ENCODE measurements at regions not wholly inside any gene's neighbourhood (a gene's known extent, or its start where the extent isn't known, plus 50 kb on each side); places are given as distances from the start of the nearest gene placed in this dataset.

DNA sequence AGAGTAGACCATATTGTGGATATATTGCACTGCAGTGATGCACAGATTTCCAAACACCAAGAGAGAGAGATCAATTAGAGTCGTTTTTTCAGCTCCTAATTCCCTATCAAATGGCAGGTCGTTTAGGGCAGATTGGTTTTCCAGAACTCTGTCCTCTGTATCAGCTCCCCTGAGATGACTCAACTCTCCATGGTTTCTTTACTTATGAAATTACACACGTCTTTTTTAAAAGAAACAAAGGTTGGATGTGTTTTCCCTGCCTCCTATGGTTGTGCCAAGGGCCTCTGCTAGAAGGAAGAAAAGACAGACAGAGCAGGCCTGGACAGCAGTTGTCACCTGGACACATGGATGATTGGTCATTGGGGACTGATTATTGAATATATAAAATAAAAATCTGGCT, 478.1 kb upstream of the NBEA start:
- no peak for DNase-seq (ENCODE audit: low read depth in 2 of 2)

DNA sequence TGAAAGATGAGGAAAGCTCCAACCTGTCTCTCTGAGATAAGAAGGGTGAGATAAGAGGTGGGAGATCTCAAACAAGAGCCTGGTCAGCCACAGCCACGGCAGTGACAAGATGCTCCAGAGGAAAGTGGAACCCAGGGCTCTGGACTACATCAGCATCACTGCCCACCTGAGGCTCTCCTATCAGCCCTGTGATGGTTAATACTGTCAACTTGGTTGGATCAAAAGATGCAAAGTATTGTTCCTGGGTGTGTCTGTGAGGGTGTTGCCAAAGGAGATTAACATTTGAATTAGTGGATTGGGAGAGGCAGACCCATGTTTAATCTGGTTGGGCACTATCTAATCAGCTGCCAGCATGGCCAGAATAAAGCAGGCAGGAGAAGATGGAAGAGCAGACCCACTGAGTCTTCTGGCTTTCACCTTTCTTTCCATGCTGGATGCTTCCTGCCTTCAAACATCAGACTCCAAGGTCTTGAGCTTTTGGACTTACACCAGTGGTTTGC, 476.6 kb upstream of the NBEA start:
- no peak for DNase-seq (ENCODE audit: low read depth in 2 of 2)

DNA sequence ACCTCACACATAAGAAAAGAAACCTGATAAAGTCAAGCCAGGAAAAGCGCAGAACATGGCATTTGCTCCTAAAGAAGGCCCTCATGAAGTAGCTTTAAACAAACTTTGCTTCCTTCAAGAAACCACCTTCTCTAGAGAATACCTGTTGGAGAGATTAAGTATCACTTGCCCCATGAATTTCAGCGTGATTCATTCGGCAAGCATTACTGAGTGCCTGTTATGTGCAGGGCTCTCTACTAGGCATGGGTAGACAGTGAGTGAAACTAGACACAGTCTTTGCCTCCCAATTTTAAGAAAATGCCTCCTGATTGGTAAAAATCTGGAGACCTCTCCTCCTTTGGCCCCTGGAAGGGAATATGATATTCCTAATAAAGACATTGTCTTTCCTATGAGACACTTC, 475.8 kb upstream of the NBEA start:
- DNase-seq (ENCODE audit: low read depth in 2 of 2): no peak

DNA sequence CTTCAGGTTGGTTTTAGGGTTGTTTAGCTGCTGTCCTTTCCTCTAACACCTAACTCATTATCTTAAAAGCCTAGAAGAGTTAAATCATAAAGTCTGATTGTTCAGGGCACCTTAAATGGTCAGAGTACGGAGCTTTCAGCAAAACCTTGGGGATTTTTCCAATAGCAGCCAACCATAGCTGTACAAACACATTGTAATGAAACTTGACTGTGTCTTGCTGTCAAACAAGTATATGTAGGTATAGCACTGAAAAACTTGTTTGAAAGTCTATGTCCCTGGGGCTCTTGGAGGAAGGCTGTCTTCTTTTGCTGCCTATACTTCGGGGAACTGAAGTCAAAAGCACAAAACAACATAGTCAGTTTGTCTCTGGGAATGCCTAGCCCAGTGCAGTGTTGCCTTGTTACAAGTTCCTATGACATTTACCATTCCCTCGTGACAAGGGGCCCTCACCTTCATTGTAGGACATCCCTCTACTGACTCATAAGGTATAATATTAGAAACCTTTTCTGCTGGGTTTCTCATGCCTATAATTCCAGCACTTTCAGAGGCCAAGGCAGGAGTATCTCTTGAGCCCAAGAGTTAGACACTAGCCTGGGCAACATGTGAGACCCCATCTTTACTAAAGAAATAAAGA, 474.5 kb upstream of the NBEA start:
- DNase-seq (ENCODE audit: low read depth in 2 of 2): no peak

DNA sequence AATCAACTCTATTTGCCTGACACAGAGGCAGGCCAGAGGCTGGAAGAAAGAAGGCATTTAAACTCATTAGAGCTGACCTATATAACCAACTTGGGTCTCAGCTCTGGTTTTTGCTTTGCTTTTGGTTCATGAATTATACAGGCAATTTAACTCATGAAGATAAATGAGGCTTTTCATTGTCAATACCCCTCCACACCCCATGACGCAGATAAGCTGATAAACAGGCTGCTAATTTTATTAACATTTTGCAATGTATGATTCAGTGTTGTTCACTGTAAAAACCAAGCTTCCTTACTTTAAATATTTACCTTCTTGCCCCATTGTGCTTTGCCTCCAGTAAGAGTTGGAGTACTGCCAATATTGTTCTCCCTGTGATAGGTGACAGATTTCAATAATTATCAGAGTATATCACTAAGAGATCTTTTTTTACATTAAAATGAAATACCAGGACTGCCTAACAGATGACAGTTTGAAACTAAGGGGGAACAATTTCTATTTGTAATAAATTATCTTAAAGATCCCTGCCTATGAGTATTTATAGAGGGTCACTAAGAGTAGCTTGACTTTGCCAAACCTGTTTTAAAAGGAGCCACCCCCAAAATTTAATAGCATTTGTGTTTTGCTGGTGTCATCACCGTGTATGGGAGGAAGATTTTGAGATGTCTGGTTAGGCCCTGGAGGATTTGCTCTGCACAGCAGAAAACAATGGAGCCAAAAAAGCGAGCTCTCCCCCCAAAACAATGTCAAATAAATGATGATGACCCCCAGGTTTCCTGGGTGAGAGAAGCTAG, 472.7 kb upstream of the NBEA start:
- no peak for DNase-seq (ENCODE audit: low read depth in 2 of 2)

DNA sequence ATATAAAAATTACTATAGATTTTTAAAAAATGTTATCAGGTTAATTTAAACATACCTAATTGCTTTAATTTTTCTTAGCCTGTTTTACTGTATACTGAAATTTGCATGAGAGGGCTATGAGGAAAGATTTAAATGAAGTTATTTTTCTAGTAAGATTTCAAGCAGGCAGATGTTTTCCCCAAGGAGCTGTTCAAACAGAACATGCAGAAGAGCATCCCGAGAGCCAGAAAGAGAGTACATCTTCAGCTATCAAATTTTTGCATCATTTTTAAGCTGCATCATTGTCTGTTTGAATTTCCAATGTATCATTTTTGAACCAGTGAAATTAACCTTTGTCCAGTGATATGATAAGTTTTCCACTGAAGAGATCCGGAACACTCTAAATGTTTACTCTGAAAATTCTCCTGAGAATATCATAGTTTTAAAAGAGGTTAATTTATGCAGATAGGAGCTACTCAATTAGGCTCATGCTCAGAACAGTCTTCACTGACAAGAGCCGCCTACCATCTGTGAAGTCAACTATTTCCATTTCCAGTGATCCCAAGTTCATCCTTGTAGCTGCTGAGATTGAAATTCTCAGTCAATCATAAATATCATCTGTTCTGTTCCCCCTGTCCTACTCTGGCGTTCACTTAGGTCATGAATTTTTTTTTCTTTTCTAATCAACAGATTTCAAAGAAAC, 467.7 kb upstream of the NBEA start:
- no peak for DNase-seq (ENCODE audit: low read depth in 2 of 2)

DNA sequence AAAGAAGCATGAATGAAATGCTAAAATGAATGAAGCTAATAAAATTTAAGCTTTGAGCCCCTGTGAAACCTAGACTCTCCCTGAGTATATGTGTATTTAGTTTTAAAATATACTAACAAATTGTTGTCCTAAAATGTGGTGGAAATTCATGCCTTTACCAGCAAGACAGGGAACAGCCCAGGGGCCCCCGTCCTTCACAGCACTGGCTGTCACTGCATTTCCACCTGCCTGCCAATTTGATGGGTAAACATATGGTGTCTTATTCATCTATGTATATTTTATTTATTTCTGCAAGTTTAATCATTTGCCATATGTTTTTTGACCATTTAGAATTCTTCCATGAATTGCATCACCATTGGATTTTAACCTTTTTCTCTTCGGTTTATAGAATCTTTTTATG, 463.7 kb upstream of the NBEA start:
- no peak for DNase-seq (ENCODE audit: low read depth in 2 of 2)

DNA sequence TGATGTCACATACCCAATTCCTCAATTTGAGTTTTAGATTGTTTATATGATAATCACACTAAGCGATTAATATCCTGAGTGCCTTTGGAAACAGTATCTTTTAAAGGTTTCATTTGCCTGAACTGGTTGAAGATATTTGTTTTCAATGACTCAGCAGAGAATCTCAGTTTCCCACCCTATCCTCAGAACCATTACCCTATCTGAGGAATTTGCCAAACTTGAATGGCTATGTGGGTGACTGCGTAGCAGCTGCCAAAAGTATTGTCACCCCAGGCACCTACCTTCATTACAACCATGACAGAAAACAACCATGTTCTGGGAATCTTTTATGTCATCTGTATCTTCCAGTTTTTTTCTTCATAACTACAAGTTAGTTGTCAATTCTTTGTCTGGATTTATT, 440.1 kb upstream of the NBEA start:
- DNase-seq (ENCODE audit: low read depth in 2 of 2): no peak

DNA sequence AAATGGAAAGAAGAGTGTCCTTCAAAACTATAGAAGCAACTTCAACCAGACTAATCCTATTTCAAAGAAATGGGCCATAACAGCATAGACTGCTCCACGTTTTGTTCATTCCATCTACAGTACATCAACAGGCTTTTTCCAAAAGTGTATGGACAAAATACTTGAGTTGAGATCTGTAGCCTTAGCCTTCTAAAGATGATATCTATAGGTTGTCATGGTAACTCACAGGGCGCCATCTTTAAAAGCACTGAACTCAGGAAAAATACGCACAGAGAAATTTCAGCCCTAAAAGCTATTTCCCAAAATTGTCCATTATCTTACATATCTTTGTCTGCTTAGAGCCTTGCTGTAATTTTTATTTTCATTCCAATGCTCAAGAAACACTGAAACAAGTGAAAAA, 439.4 kb upstream of the NBEA start:
- no peak for DNase-seq (ENCODE audit: low read depth in 2 of 2)

DNA sequence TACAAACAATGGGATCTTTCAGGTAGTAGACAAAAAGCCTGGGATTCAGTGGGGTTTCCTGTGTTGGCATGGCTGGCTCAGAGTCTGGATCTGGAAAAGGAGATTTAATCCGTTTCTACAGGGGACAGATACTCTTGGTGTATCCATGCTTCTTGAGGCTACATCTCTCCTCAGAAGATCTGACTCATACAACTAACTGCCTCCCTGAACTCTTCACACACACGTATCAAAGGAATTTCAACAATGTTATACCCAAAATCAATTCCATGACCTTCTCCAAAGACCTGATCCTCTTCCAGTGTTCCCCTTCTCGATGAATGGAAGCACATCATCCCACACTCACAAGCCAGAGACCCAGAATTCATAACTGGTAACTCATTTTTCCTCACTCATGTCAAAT, 435.3 kb upstream of the NBEA start:
- no peak for DNase-seq (ENCODE audit: low read depth in 2 of 2)

DNA sequence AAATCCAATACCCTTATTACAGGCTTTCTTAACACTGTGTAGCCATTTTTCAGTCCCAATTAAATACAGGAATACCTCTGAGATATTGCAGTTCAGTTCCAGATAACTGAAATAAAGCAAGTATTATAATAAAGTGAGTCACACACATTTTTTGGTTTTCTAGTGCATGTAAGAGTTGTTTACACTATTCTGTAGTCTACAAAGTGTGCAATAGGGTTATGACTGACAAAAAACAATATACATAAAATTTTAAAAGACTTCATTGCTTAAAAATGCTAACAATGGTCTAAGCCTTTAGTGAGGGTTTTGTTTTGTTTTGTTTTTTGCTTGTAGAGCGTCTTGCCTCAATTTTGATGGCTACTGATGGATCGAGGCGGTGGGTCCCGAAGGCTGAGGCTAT, 434.4 kb upstream of the NBEA start:
- DNase-seq (ENCODE audit: low read depth in 2 of 2): no peak

DNA sequence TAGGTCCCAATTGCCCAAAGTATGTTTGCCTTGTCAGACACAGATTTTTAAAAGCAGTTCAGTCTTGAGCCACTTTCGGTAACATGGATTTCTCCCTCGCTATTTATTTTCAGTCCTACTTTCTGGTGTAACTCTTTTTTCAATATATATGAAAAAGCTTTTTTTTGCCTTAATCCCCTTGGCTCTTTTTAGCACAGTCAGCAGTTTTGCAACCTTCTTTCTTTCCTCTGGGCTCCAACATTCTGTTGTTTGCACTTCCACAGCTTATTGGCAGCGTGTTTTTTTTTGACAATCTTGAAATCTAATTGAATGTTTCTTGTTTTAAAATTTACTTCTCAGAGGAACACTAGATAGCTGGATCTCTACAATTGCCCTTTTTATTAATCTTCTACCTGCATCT, 429.3 kb upstream of the NBEA start:
- no peak for DNase-seq (ENCODE audit: low read depth in 2 of 2)

DNA sequence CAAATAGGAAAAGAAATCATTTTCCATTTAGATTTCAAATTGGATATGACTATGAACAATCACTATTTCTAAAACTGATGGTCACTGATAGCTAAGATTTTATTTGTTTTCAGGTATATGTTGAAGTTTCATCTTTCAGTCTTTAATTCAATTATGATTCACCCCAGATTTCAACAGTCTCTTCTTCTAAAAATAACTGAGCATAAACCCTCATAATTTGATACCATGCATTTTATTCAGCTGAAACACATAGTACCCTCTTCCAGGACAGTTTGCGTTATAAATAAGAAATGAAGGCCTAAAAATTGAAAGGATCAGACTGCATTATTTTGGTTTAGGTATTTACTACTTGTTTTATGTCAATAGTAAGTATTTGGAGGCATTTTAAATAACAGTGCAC, 428.5 kb upstream of the NBEA start:
- DNase-seq (ENCODE audit: low read depth in 2 of 2): no peak

DNA sequence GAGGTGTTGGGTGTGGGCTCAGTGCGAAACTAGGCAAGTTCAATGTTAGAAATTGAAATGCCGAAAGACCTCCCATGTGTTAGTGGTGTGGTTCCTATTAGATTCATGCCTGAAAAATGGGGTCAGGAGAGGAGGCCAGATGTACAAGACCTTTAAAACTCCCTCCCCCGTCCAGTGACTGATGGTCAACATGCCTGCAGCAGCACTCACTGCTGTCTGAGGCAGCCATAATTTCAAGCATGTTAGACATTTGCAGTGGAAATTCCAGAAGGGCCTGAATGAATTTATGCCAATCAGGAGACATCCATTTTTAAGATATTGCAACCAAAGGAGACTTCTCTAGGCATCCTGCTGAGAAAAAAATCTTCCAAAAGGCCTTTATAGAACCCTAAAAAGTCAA, 426.9 kb upstream of the NBEA start:
- DNase-seq (ENCODE audit: low read depth in 2 of 2): no peak

DNA sequence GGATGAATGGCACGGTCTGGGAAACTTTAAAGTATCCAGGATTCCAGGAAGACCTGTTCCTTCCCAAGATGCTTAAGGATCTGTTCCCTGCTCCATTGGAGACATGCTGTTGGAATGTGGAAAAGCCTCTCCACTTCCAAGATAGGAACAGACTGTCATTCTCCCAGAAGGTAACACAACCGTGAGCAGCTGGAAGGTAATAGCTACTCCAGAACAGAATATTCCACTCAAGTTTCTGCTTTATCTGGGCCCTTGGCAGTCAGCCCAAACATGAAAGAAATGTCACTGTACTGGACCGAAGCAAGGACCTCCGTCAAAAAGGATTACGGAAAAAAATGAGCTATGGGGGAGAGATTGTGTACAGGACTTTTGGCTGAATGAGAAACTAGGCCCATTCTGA, 420.9 kb upstream of the NBEA start:
- no peak for DNase-seq (ENCODE audit: low read depth in 2 of 2)

DNA sequence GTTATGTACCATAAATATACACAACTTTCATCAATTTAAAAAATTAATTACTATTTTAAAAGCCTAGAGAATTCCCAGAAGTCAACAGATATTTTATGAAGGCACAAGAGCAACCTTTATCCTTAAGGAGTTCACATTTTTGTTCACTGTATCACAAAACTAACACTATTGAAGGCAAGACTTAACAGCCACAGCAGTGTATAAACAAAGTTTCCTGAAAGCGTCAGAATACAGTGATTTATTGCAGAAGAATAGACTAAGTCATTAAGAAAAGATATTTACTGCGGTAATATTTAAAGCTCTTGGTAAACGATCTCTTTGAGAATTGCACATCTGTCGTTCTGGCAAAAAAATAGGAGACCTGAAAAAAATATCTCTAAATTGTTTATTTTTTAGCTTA, 419.3 kb upstream of the NBEA start:
- DNase-seq (ENCODE audit: low read depth in 2 of 2): no peak

DNA sequence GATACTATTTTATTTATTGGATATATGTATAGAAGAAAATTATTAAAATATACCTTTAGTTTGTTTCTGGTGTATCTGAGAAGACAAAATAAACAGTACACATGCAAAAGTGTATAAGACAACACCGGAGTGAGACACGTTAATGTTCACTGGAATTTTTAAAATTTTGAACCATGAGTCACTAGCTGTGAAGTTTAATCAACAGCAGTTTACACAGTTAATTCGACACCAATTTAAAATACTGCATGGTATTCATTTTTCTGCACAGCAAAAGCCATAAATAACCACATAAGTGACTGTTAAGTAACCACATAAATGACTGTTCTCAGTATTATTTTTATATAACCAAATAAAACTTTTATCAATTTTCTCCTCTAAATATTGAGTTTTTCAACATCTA, 418.7 kb upstream of the NBEA start:
- DNase-seq (ENCODE audit: low read depth in 2 of 2): no peak

DNA sequence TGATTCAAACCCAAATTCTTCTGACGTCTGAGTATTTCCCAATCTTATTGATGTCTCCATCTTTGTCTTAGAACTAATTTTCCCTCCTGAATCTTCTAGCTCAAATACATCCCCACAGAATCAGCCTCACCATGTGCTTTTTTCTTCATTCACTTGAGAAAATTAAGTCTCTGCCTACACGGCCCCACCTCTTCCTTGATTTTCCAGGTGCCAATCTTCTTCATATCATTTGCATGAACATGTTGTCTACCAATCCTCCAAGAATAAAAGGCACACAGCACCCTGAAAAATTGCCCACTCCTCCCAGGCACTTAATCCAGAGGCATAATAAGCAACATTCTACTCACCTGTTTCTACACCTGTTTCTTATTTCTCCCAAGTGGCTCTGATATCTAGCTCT, 408.1 kb upstream of the NBEA start:
- no peak for DNase-seq (ENCODE audit: low read depth in 2 of 2)

DNA sequence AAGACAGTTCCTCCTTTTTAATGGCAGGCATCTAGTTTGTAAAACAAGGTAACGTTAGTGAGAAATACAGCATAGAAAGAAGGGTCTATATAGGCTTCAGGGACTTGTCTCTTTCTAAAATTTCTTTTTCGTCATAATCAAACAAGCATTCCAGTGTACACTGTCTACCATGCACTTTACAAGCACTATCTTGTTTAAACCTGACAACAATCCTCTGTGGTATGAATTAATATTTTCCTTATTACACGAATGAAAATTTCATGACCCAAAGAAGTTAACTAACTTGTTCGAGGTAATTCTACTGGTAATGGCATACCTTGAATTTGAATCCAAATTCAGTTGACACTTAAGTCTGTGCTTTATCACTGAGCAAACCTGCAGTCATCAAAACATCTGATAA, 399.7 kb upstream of the NBEA start:
- no peak for DNase-seq (ENCODE audit: low read depth in 2 of 2)

DNA sequence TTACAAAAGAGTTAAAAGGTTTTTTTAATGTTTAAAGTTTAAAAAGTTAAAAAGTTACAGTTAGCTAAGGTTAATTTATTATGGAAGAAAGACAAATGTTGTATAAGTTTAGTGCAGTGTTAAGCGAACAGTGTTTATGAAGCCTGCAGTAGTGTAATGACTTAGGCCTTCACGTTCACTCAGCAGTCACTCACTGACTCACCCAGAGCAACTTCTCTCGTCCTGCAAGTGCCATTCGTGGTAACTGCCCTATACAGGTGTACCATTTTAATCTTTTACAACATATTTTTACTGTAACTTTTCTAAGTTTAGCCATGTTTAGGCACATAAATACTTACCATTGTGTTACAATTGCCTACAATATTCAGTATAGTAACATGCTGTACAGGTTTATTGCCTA, 398.2 kb upstream of the NBEA start:
- no peak for DNase-seq (ENCODE audit: low read depth in 2 of 2)

DNA sequence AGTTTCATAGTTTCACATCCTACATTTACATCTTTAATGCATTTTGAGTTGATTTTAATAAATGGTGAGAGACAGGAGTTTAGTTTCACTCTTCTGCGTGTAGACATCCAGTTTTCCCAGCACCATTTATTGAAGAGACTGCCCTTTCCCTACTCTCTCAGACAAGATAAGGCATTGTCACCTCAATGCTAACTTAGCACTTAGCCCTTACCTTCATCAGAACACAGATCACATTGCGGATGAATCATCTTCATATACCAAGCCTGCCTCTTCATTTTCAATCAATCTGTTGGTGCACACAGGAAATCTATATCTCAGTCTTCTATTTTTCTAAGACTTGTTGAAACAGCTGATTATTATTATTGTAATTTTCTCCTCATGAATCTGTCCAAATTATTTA, 396.6 kb upstream of the NBEA start:
- DNase-seq (ENCODE audit: low read depth in 2 of 2): no peak

DNA sequence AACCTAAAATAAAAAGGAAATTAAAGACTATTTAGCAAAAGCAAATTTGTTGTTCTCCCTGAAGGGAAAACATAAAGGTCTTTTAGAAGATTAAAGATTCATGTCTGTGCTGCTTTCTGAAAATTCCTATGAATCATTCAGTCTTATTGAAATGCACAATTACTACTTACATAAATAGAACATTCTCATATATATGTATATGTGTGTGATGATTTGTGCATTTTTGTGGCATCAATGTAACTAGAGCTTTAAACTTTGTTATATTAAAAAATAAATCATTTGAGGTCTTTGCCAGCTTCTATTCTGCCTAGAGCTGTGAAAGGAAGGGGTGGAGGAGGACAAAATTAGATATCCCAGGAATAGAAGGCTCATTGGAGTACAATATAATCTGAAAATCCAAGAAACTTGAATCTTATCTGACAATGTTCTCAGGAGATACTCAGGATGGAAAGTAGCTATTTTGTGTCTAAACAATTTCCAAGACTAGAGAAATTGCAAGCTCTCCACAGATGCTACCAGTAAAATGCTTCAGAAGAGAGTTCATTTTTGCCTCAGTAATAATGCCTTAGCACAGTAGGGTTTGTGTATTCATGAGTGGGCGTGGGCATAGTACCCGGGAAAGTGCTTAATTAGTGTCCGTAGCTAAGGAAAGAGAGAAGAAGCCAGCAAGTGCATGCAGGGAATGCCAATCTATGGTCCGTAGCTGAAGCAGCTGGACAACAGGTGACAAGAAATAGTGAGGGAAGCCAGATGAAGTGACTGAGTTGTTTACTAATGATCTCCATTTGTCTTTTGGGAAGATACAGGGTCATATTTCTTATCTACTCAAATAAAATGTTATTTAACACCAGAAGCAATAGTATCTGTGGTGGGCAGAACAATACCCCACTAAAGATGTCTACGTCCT, 395.5 kb upstream of the NBEA start:
- DNase-seq (ENCODE audit: low read depth in 2 of 2): no peak

All from stimulated activated CD4-positive, alpha-beta T cell treated with anti-CD3 and anti-CD28 coated beads, Interleukin-1b, Interleukin-23, amount 100 ng/mL, for 4 hours (primary cell).